HG02763 (cell line): ENCODE measurements at regions not wholly inside any gene's neighbourhood (a gene's known extent, or its start where the extent isn't known, plus 50 kb on each side); places are given as distances from the start of the nearest gene placed in this dataset.

Experiments used
- ATAC-seq: cut with Tn5 transposase; IDR thresholded peaks from one replicate; pipeline ENCODE4 v1.9.1; 2021; ENCODE audit warnings: mild to moderate bottlenecking, moderate library complexity; ENCODE audit not compliant: unreplicated experiment

- ATAC-seq: no peak
These were observed 103.4 kb downstream of the IL20RB start for GRCh38 chr3:137061186-137061585.

- peak; percentile 77 for ATAC-seq
These were observed 104.5 kb downstream of the IL20RB start for GRCh38 chr3:137062250-137062649.

- ATAC-seq: no peak
These were observed 107.6 kb downstream of the IL20RB start for GRCh38 chr3:137065381-137065780.

- ATAC-seq: no peak
These were observed 108.3 kb downstream of the IL20RB start for GRCh38 chr3:137066092-137066491.

GRCh38 chr3:137071104-137071503, 113.3 kb downstream of the IL20RB start:
- ATAC-seq: no peak

- no peak for ATAC-seq
These were observed 117.2 kb downstream of the IL20RB start for GRCh38 chr3:137075020-137075419.

- ATAC-seq: no peak
These were observed 120.3 kb downstream of the IL20RB start for GRCh38 chr3:137078040-137078439.

- no peak for ATAC-seq
These were observed 121.8 kb downstream of the IL20RB start for GRCh38 chr3:137079571-137079970.

GRCh38 chr3:137081711-137082110, 123.9 kb downstream of the IL20RB start:
- ATAC-seq: no peak

GRCh38 chr3:137082763-137083162, 125.0 kb downstream of the IL20RB start:
- no peak for ATAC-seq

GRCh38 chr3:137083332-137083731, 125.5 kb downstream of the IL20RB start:
- no peak for ATAC-seq

- no peak for ATAC-seq
These were observed 126.8 kb downstream of the IL20RB start for GRCh38 chr3:137084586-137084985.

GRCh38 chr3:137097386-137097785, 139.6 kb downstream of the IL20RB start:
- no peak for ATAC-seq

- ATAC-seq: no peak
These were observed 140.1 kb downstream of the IL20RB start for GRCh38 chr3:137097852-137098251.

GRCh38 chr3:137099364-137100219, 141.8 kb downstream of the IL20RB start:
- ATAC-seq: no peak

GRCh38 chr3:137100326-137100725, 142.5 kb downstream of the IL20RB start:
- no peak for ATAC-seq

- no peak for ATAC-seq
These were observed 146.0 kb downstream of the IL20RB start for GRCh38 chr3:137103739-137104138.

- peak; percentile 50 for ATAC-seq
These were observed 147.6 kb downstream of the IL20RB start for GRCh38 chr3:137105277-137105977.

- no peak for ATAC-seq
These were observed 148.9 kb downstream of the IL20RB start for GRCh38 chr3:137106612-137107240.

- no peak for ATAC-seq
These were observed 151.1 kb downstream of the IL20RB start for GRCh38 chr3:137108699-137109440.

- no peak for ATAC-seq
These were observed 152.7 kb downstream of the IL20RB start for GRCh38 chr3:137110392-137110996.
